ENCODE measurements at regions not wholly inside any gene's neighbourhood (a gene's known extent, or its start where the extent isn't known, plus 50 kb on each side); places are given as distances from the start of the nearest gene placed in this dataset.

- no peak overlapping the region for H3K27ac ChIP-seq (ENCODE audit: low read length in 2 of 2)
- Mint-ChIP-seq H3K4me1 (no peaks in the 10 kb centered on the region), H3K4me3 (no peak overlapping the region), H3K27ac (no peak overlapping the region), H3K9me3 (ENCODE audit: insufficient read depth) (peaks cover 6% of the 10 kb centered on the region), H3K27me3 (no peaks in the 10 kb centered on the region)
- ATAC-seq (ENCODE audit: low read depth) (no peak), DNase-seq (no peak)
- H3K79me2 ChIP-seq (ENCODE audit: control insufficient read depth, insufficient read depth, low read length) = no peaks in the 10 kb centered on the region
- no peaks in the 10 kb centered on the region for H3K4me1 ChIP-seq (ENCODE audit: control insufficient read depth in 2 of 2, insufficient read depth in 2 of 2, low read length in 2 of 2)
- H3K36me3 ChIP-seq (replicated peaks in 1 of 2; ENCODE audit: control extremely low read depth in 1 of 2, control insufficient read depth in 1 of 2, extremely low read depth in 1 of 2, insufficient read depth in 2 of 2, low read length in 1 of 2) = no peaks in the 10 kb centered on the region
- no peak overlapping the region for H3K9ac ChIP-seq (ENCODE audit: low read length)
- H3K27me3 ChIP-seq (replicated peaks in 1 of 4; ENCODE audit: control extremely low read depth in 1 of 4, control insufficient read depth in 3 of 4, insufficient read depth in 4 of 4, low read length in 3 of 4) = no peaks in the 10 kb centered on the region
- no peak overlapping the region for H3K4me3 ChIP-seq (ENCODE audit: control extremely low read depth in 1 of 5, extremely low read depth in 1 of 5, insufficient read depth in 1 of 5, low read depth in 2 of 5, low read length in 4 of 5)
- intact Hi-C loops (cut with micrococcal nuclease) = no loop called here
- H2AFZ ChIP-seq (ENCODE audit: insufficient read depth, low read depth, low read length, poor library complexity, severe bottlenecking) = no peak overlapping the region
- TF ChIP-seq EZH2 (IDR thresholded peaks at IDR 0.05; ENCODE audit: borderline replicate concordance, insufficient read depth, low read depth, low read length, poor library complexity, severe bottlenecking) = no peak
- no peak for TF ChIP-seq CTCF (IDR thresholded peaks at IDR 0.05)
- H3K9me3 ChIP-seq (ENCODE audit: control extremely low read depth in 1 of 3, control insufficient read depth in 2 of 3, insufficient read depth in 1 of 3, low read length in 2 of 3) = no peaks in the 10 kb centered on the region
- POLR2A ChIA-PET = no interaction called here
- CTCF ChIA-PET = no interaction called here
- 100% methylated on average over 2 of the region's 4 CpGs for WGBS (ENCODE audit: insufficient coverage)
- H4K20me1 ChIP-seq (ENCODE audit: control insufficient read depth, insufficient read depth, low read length, poor library complexity, severe bottlenecking) = no peaks in the 10 kb centered on the region
- H3K4me2 ChIP-seq (replicated peaks; ENCODE audit: low read depth, low read length, poor library complexity, severe bottlenecking) = no peak overlapping the region
Observed at GRCh38 chr4:13196721-13197120, 287.4 kb downstream of the RAB28 start.

- ChIA-PET CTCF (no interaction called here), POLR2A (no interaction called here)
- 100% methylated on average over 2 of the region's 7 CpGs for WGBS (ENCODE audit: insufficient coverage)
- Histone ChIP-seq H3K9me3 (ENCODE audit: control extremely low read depth in 1 of 3, control insufficient read depth in 2 of 3, insufficient read depth in 1 of 3, low read length in 2 of 3) (peaks cover 0 to 1% (median 0%) of the 10 kb centered on the region in 3 donors), H4K20me1 (ENCODE audit: control insufficient read depth, insufficient read depth, low read length, poor library complexity, severe bottlenecking) (no peaks in the 10 kb centered on the region), H2AFZ (ENCODE audit: insufficient read depth, low read depth, low read length, poor library complexity, severe bottlenecking) (no peak overlapping the region), H3K4me3 (ENCODE audit: control extremely low read depth in 1 of 5, extremely low read depth in 1 of 5, insufficient read depth in 1 of 5, low read depth in 2 of 5, low read length in 4 of 5) (no peak overlapping the region), H3K9ac (ENCODE audit: low read length) (no peak overlapping the region), H3K36me3 (replicated peaks in 1 of 2; ENCODE audit: control extremely low read depth in 1 of 2, control insufficient read depth in 1 of 2, extremely low read depth in 1 of 2, insufficient read depth in 2 of 2, low read length in 1 of 2) (no peaks in the 10 kb centered on the region), H3K27ac (ENCODE audit: low read length in 2 of 2) (no peak overlapping the region), H3K4me1 (ENCODE audit: control insufficient read depth in 2 of 2, insufficient read depth in 2 of 2, low read length in 2 of 2) (no peaks in the 10 kb centered on the region), H3K27me3 (replicated peaks in 1 of 4; ENCODE audit: control extremely low read depth in 1 of 4, control insufficient read depth in 3 of 4, insufficient read depth in 4 of 4, low read length in 3 of 4) (no peaks in the 10 kb centered on the region), H3K4me2 (replicated peaks; ENCODE audit: low read depth, low read length, poor library complexity, severe bottlenecking) (no peak overlapping the region), H3K79me2 (ENCODE audit: control insufficient read depth, insufficient read depth, low read length) (no peaks in the 10 kb centered on the region)
- Mint-ChIP-seq H3K4me3 (no peak overlapping the region), H3K27me3 (no peaks in the 10 kb centered on the region), H3K9me3 (ENCODE audit: insufficient read depth) (peaks cover 6% of the 10 kb centered on the region), H3K4me1 (no peaks in the 10 kb centered on the region), H3K27ac (no peak overlapping the region)
- ATAC-seq (ENCODE audit: low read depth) = no peak
- intact Hi-C loops (cut with micrococcal nuclease) = no loop called here
- DNase-seq = no peak
- no peak for TF ChIP-seq CTCF (IDR thresholded peaks at IDR 0.05)
- no peak for TF ChIP-seq EZH2 (IDR thresholded peaks at IDR 0.05; ENCODE audit: borderline replicate concordance, insufficient read depth, low read depth, low read length, poor library complexity, severe bottlenecking)
Observed at GRCh38 chr4:13193662-13194061, 290.5 kb downstream of the RAB28 start.

Data from B cell (primary cell).